ENCODE measurements at regions not wholly inside any gene's neighbourhood (a gene's known extent, or its start where the extent isn't known, plus 50 kb on each side); places are given as distances from the start of the nearest gene placed in this dataset.

- no peak for DNase-seq (ENCODE audit: low spot score)
- no peak overlapping the region for H3K9ac ChIP-seq (ENCODE audit: low read depth, low read length, poor library complexity)
- no peak overlapping the region for H3K14ac ChIP-seq (ENCODE audit: low read length)
- no peaks in the 10 kb centered on the region for H3K27me3 ChIP-seq (ENCODE audit: control insufficient read depth in 3 of 3, insufficient read depth in 3 of 3, low read depth in 1 of 3, low read length in 3 of 3)
- H3K4me2 ChIP-seq (ENCODE audit: insufficient read depth, low read length, poor library complexity, severe bottlenecking): no peak overlapping the region
- no peak overlapping the region for H3K18ac ChIP-seq (ENCODE audit: low read length)
- H4K91ac ChIP-seq (ENCODE audit: low read depth, low read length, poor library complexity): no peak overlapping the region
- H2AK5ac ChIP-seq (ENCODE audit: low read depth, low read length): no peak overlapping the region
- no peak overlapping the region for H4K8ac ChIP-seq (ENCODE audit: low read depth, low read length)
- no peaks in the 10 kb centered on the region for H3K36me3 ChIP-seq (replicated peaks in 1 of 2; ENCODE audit: control insufficient read depth in 2 of 2, insufficient read depth in 2 of 2, low read length in 2 of 2)
- no peaks in the 10 kb centered on the region for H3K9me3 ChIP-seq (replicated peaks in 1 of 2; ENCODE audit: control insufficient read depth in 2 of 2, insufficient read depth in 1 of 2, low read depth in 1 of 2, low read length in 2 of 2)
- H3K79me1 ChIP-seq (ENCODE audit: low read depth, low read length): no peaks in the 10 kb centered on the region
- H3K4me3 ChIP-seq (ENCODE audit: low read length in 2 of 2): no peak overlapping the region
- H3K27ac ChIP-seq (replicated peaks; ENCODE audit: low read length): no peak overlapping the region
- H2BK120ac ChIP-seq (ENCODE audit: low read depth, low read length): no peak overlapping the region
- H3K4me1 ChIP-seq (ENCODE audit: control insufficient read depth in 2 of 2, insufficient read depth in 1 of 2, low read depth in 1 of 2, low read length in 2 of 2): peaks cover 0 to 1% of the 10 kb centered on the region in 2 donors
- H3K23ac ChIP-seq (ENCODE audit: low read depth, low read length, poor library complexity): no peak overlapping the region
- no peak overlapping the region for H2BK5ac ChIP-seq (ENCODE audit: low read length)
- WGBS, 2 donors (ENCODE audit: extremely low coverage in 2 of 2, insufficient read length in 2 of 2, insufficient replicate concordance in 1 of 2): no CpG with 5 or more reads among the region's 7 CpGs
- H2BK12ac ChIP-seq (ENCODE audit: low read length): no peak overlapping the region
- no peak overlapping the region for H3K4ac ChIP-seq (ENCODE audit: low read length)
- H2AFZ ChIP-seq (ENCODE audit: low read length): no peak overlapping the region
- H2BK15ac ChIP-seq (ENCODE audit: low read length): no peak overlapping the region
Observed at GRCh38 chr20:60785785-60786184, 466.3 kb upstream of the CDH4 start.

- Histone ChIP-seq H3K4me2 (ENCODE audit: insufficient read depth, low read length, poor library complexity, severe bottlenecking) (no peak overlapping the region), H3K27ac (replicated peaks; ENCODE audit: low read length) (no peak overlapping the region), H2BK120ac (ENCODE audit: low read depth, low read length) (no peak overlapping the region), H4K8ac (ENCODE audit: low read depth, low read length) (no peak overlapping the region), H2AK5ac (ENCODE audit: low read depth, low read length) (no peak overlapping the region), H3K18ac (ENCODE audit: low read length) (no peak overlapping the region), H2BK5ac (ENCODE audit: low read length) (no peak overlapping the region), H3K4ac (ENCODE audit: low read length) (no peak overlapping the region), H3K4me1 (ENCODE audit: control insufficient read depth in 2 of 2, insufficient read depth in 1 of 2, low read depth in 1 of 2, low read length in 2 of 2) (peaks cover 0 to 1% of the 10 kb centered on the region in 2 donors), H3K14ac (ENCODE audit: low read length) (no peak overlapping the region), H2BK12ac (ENCODE audit: low read length) (no peak overlapping the region), H3K9me3 (replicated peaks in 1 of 2; ENCODE audit: control insufficient read depth in 2 of 2, insufficient read depth in 1 of 2, low read depth in 1 of 2, low read length in 2 of 2) (no peaks in the 10 kb centered on the region), H3K9ac (ENCODE audit: low read depth, low read length, poor library complexity) (no peak overlapping the region), H2AFZ (ENCODE audit: low read length) (no peak overlapping the region), H3K27me3 (ENCODE audit: control insufficient read depth in 3 of 3, insufficient read depth in 3 of 3, low read depth in 1 of 3, low read length in 3 of 3) (no peaks in the 10 kb centered on the region), H4K91ac (ENCODE audit: low read depth, low read length, poor library complexity) (no peak overlapping the region), H3K4me3 (ENCODE audit: low read length in 2 of 2) (no peak overlapping the region), H3K36me3 (replicated peaks in 1 of 2; ENCODE audit: control insufficient read depth in 2 of 2, insufficient read depth in 2 of 2, low read length in 2 of 2) (no peaks in the 10 kb centered on the region), H3K79me1 (ENCODE audit: low read depth, low read length) (no peaks in the 10 kb centered on the region), H3K23ac (ENCODE audit: low read depth, low read length, poor library complexity) (no peak overlapping the region), H2BK15ac (ENCODE audit: low read length) (no peak overlapping the region)
- DNase-seq (ENCODE audit: low spot score): no peak
- no CpG with 5 or more reads among the region's 4 CpGs for WGBS, 2 donors (ENCODE audit: extremely low coverage in 2 of 2, insufficient read length in 2 of 2, insufficient replicate concordance in 1 of 2)
Observed at GRCh38 chr20:60786686-60787217, 465.3 kb upstream of the CDH4 start.

GRCh38 chr20:60787276-60787675 lies 464.8 kb upstream of the CDH4 start:
- H2AK5ac ChIP-seq (ENCODE audit: low read depth, low read length): no peak overlapping the region
- no CpG with 5 or more reads among the region's 4 CpGs for WGBS, 2 donors (ENCODE audit: extremely low coverage in 2 of 2, insufficient read length in 2 of 2, insufficient replicate concordance in 1 of 2)
- H2BK120ac ChIP-seq (ENCODE audit: low read depth, low read length): no peak overlapping the region
- no peak overlapping the region for H2BK15ac ChIP-seq (ENCODE audit: low read length)
- no peak overlapping the region for H4K8ac ChIP-seq (ENCODE audit: low read depth, low read length)
- H3K23ac ChIP-seq (ENCODE audit: low read depth, low read length, poor library complexity): no peak overlapping the region
- no peak overlapping the region for H3K4me3 ChIP-seq (ENCODE audit: low read length in 2 of 2)
- H3K27me3 ChIP-seq (ENCODE audit: control insufficient read depth in 3 of 3, insufficient read depth in 3 of 3, low read depth in 1 of 3, low read length in 3 of 3): no peaks in the 10 kb centered on the region
- H3K27ac ChIP-seq (replicated peaks; ENCODE audit: low read length): no peak overlapping the region
- H3K4me2 ChIP-seq (ENCODE audit: insufficient read depth, low read length, poor library complexity, severe bottlenecking): no peak overlapping the region
- H2AFZ ChIP-seq (ENCODE audit: low read length): no peak overlapping the region
- no peak overlapping the region for H3K9ac ChIP-seq (ENCODE audit: low read depth, low read length, poor library complexity)
- H3K79me1 ChIP-seq (ENCODE audit: low read depth, low read length): no peaks in the 10 kb centered on the region
- H3K9me3 ChIP-seq (replicated peaks in 1 of 2; ENCODE audit: control insufficient read depth in 2 of 2, insufficient read depth in 1 of 2, low read depth in 1 of 2, low read length in 2 of 2): no peaks in the 10 kb centered on the region
- no peak overlapping the region for H3K18ac ChIP-seq (ENCODE audit: low read length)
- H4K91ac ChIP-seq (ENCODE audit: low read depth, low read length, poor library complexity): no peak overlapping the region
- H3K4ac ChIP-seq (ENCODE audit: low read length): no peak overlapping the region
- no peaks in the 10 kb centered on the region for H3K36me3 ChIP-seq (replicated peaks in 1 of 2; ENCODE audit: control insufficient read depth in 2 of 2, insufficient read depth in 2 of 2, low read length in 2 of 2)
- no peak overlapping the region for H2BK5ac ChIP-seq (ENCODE audit: low read length)
- no peak for DNase-seq (ENCODE audit: low spot score)
- no peak overlapping the region for H3K14ac ChIP-seq (ENCODE audit: low read length)
- peaks cover 0 to 1% of the 10 kb centered on the region in 2 donors for H3K4me1 ChIP-seq (ENCODE audit: control insufficient read depth in 2 of 2, insufficient read depth in 1 of 2, low read depth in 1 of 2, low read length in 2 of 2)
- no peak overlapping the region for H2BK12ac ChIP-seq (ENCODE audit: low read length)

GRCh38 chr20:60788070-60788469 lies 464.0 kb upstream of the CDH4 start:
- no CpG with 5 or more reads among the region's 3 CpGs for WGBS, 2 donors (ENCODE audit: extremely low coverage in 2 of 2, insufficient read length in 2 of 2, insufficient replicate concordance in 1 of 2)

More at GRCh38 chr20:60788070-60788469, 464.0 kb upstream of the CDH4 start:
- H3K9ac ChIP-seq (ENCODE audit: low read depth, low read length, poor library complexity): no peak overlapping the region
- no peak overlapping the region for H2AK5ac ChIP-seq (ENCODE audit: low read depth, low read length)
- H3K27ac ChIP-seq (replicated peaks; ENCODE audit: low read length): no peak overlapping the region
- H2BK5ac ChIP-seq (ENCODE audit: low read length): no peak overlapping the region
- H2BK15ac ChIP-seq (ENCODE audit: low read length): no peak overlapping the region
- peaks cover 0 to 1% of the 10 kb centered on the region in 2 donors for H3K4me1 ChIP-seq (ENCODE audit: control insufficient read depth in 2 of 2, insufficient read depth in 1 of 2, low read depth in 1 of 2, low read length in 2 of 2)
- no peak overlapping the region for H2BK12ac ChIP-seq (ENCODE audit: low read length)
- DNase-seq (ENCODE audit: low spot score): no peak
- H2AFZ ChIP-seq (ENCODE audit: low read length): no peak overlapping the region
- H3K14ac ChIP-seq (ENCODE audit: low read length): no peak overlapping the region
- H3K79me1 ChIP-seq (ENCODE audit: low read depth, low read length): no peaks in the 10 kb centered on the region
- no peak overlapping the region for H3K18ac ChIP-seq (ENCODE audit: low read length)
- H4K8ac ChIP-seq (ENCODE audit: low read depth, low read length): no peak overlapping the region
- peaks cover 0 to 2% (median 0%) of the 10 kb centered on the region in 3 experiments for H3K27me3 ChIP-seq (ENCODE audit: control insufficient read depth in 3 of 3, insufficient read depth in 3 of 3, low read depth in 1 of 3, low read length in 3 of 3)
- H3K9me3 ChIP-seq (replicated peaks in 1 of 2; ENCODE audit: control insufficient read depth in 2 of 2, insufficient read depth in 1 of 2, low read depth in 1 of 2, low read length in 2 of 2): no peaks in the 10 kb centered on the region
- H3K36me3 ChIP-seq (replicated peaks in 1 of 2; ENCODE audit: control insufficient read depth in 2 of 2, insufficient read depth in 2 of 2, low read length in 2 of 2): no peaks in the 10 kb centered on the region
- H3K23ac ChIP-seq (ENCODE audit: low read depth, low read length, poor library complexity): no peak overlapping the region
- no peak overlapping the region for H3K4me2 ChIP-seq (ENCODE audit: insufficient read depth, low read length, poor library complexity, severe bottlenecking)
- no peak overlapping the region for H2BK120ac ChIP-seq (ENCODE audit: low read depth, low read length)
- no peak overlapping the region for H3K4ac ChIP-seq (ENCODE audit: low read length)
- H4K91ac ChIP-seq (ENCODE audit: low read depth, low read length, poor library complexity): no peak overlapping the region
- no peak overlapping the region for H3K4me3 ChIP-seq (ENCODE audit: low read length in 2 of 2)

All from neuronal stem cell (in vitro differentiated cells).